ENCODE measurements at regions not wholly inside any gene's neighbourhood (a gene's known extent, or its start where the extent isn't known, plus 50 kb on each side); places are given as distances from the start of the nearest gene placed in this dataset.
"Not testable (repeated sequence)": the region's sequence is repeated elsewhere in the genome, so short reads cannot be mapped to it uniquely, and the experiment has no call there.

DNA sequence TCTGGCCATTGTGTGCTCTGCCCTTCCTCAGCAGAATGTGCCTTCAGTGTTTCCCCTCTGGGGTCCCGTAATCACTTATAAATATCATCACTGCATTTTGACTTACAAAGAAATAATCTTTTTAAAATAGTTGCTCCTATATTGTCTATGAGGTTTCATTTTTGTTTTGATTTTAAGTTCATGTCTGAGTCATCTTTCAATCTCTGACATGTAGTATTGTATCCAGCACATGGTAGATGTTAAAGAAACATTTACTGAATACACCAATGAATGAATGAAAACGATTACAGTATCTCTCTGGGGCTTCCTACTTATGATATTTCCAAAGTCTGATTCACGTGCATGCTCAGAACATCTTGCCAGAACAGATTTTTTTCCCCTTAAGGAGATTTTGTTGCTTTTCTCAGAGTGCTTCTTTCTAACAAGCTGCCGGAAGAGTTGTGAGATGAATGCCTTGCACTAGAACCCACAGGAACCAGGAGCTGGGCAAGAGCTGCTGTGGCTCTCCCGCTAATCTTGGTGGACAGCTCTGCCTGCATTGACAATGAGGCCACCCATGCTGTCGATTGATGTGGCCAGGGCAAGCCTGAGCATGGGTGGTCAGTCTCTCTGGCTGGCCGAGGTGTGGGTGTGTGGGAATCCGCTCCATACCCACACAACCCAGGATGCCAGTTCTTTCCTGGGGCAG lies 199.4 kb downstream of the CYRIA start:
- DNase-seq (ENCODE audit: low spot score), result no peak

DNA sequence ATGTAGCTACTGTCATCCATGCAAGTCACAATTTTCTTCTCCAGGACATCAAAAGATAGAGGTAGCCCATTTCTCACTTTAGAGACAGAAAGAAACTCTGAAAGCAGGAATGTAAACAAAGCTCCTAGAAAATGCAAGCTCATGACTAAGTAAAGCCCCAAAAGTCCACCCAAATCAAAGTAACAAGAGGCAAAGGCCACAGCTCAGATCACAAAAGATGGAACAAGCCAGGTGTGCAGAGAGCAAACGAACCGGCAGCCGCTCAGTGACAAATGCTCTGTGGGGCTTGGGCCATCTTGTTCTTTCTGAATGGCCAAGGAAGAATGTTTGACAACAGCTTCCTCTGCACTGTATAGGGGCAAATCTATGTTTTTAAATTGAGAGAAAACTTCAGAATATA lies 201.0 kb downstream of the CYRIA start:
- no peak for DNase-seq (ENCODE audit: low spot score)

DNA sequence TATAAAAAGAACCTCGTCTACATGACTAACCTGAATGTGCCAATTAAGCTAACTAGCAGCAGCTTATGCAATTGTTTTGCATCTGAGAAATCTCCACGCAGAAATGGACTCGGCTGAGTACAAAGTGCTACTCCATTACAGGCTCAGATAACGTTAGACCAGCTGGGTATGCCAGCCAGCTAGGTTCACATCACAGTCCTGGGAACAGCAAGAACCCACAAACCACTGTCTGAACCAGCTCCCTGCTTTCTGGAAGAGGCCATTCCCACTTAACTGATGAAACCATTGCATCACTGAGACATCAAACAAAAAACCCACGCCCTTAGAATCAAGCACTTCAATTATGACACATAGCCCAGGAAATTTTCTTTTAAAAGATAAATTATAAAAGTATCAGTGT lies 202.7 kb downstream of the CYRIA start:
- DNase-seq (ENCODE audit: low spot score), result no peak

DNA sequence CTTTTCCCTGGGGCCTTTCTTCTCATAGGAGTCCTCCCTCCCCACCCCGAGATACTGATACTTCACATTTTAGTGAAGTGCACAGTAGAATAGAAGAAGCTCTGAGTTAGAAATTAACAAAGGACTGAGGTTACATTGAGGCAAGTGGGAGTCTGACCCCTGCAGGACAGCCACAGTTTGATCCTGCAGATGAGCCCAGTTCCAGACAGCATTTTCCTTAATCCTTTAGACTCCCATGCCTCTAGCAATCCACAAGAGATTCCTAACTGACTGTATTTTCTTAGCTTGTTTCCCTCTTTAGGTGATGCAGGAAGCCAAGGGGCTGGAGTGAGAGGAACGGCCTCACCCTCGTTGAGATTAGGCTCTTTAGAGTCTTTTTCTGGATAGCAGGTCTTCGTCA lies 204.0 kb downstream of the CYRIA start:
- DNase-seq (ENCODE audit: low spot score), result no peak

DNA sequence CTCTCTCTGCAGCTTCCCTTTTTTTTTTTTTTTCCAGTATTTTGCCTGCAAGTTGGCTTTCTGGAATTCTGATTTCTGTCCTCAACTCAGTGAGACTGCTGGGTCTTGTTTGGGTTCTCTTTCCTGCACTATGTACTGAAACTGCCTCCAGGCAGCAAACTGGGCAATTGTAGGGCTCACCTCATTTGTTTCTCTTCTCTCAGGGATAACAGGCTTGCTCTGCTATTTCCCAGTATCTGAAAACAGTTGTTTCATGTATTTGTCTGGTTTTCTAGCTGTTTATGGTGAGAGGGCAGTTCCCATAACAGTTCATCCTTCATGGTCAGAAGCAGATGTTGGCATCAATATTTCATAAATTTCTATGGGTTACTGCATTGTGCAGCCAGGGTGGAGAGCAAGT lies 206.0 kb downstream of the CYRIA start:
- no peak for DNase-seq (ENCODE audit: low spot score)

DNA sequence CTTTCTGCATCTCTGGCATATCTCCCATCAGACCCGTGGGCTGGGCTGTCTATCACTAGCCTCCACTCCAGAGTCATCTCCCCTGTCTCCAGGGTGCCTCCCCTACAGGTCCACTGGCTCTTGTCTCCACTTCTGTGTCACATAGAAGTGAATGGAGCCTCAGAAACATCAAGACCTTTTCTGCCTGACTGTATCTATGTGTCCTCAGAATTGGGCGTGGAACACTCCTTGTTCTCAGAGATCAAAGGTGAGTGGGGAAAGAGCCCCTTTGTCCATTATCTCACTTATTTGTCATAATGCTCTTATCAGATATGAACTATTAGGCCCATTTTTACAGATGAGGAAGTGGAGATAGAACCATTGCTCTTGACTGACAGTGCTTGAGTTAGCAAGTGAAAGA lies 211.0 kb downstream of the CYRIA start:
- DNase-seq (ENCODE audit: low spot score), result no peak

DNA sequence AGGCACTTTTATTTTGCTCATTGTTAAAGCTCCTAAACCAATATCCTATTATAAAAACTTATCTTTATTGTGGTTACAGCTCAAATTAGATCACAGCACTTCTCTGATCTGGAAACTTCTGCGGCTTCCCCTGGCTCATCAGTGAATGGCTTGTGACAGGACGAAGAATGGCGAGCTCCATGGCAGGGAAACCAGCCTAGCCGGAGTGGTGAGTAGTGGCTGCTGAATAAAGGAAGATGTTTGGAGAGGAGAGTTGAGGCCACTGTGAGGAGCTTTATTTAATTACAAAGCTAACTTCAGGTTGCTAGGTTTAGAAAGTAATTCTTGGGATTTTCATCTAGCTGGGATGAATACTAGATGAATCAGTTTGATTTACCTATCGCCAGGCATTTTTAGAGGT lies 213.5 kb downstream of the CYRIA start:
- DNase-seq (ENCODE audit: low spot score), result no peak

DNA sequence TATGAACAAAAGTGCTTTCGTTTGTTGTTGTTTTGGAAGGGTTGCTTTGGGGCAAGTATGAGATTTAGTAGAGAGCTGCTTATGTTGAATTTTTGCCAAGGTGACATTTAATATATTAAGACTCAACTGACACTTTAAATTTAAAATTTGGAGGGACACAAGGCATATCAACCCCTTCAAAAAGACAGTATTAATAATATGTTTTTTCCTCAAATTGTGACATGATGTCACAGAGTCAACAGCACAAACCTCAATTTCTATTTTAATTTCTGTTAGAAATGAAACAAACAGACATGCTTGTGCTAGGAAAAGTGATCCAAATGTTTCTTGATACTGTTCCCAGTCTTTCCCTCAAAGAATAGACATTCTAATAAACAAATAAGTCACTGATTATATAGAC lies 218.9 kb downstream of the CYRIA start:
- DNase-seq (ENCODE audit: low spot score), result no peak

DNA sequence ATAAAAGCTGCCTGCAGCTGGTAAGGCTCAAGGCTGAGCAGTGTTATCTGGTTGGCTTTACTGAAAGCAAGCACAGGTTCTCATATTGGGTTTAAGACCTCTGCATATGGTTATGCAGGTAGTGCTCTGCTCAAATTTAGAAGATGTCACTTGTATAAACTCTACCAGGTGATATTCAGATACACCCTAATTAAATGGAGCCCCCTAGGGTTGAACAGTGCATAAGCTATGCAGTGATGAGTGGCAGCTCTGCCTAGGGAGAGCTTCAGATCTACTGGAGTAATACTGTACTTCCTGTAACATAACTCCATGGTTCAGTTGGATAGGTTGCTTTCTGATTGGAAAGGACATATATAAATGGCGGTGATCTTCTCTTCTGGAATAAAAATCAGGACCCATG lies 222.7 kb downstream of the CYRIA start:
- DNase-seq (ENCODE audit: low spot score), result no peak

DNA sequence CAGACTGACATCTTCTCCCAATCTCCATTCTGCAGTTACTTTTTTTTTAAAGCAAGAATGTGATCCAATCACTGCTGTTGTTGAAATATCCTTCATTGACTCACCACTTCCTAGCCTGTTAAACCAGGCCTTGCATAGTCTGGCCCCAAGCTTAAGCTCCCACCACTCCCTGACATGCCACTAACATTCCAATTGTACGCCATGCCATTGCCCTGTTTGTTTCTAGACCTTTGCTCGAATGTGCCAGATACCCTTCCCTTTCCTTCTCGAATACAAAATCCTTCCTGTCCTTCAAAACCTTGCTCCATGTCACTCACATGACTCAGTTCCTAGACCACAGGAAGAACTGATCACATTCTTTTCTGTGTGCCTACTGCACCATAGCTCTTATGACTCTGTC lies 224.2 kb downstream of the CYRIA start:
- DNase-seq (ENCODE audit: low spot score), result no peak

DNA sequence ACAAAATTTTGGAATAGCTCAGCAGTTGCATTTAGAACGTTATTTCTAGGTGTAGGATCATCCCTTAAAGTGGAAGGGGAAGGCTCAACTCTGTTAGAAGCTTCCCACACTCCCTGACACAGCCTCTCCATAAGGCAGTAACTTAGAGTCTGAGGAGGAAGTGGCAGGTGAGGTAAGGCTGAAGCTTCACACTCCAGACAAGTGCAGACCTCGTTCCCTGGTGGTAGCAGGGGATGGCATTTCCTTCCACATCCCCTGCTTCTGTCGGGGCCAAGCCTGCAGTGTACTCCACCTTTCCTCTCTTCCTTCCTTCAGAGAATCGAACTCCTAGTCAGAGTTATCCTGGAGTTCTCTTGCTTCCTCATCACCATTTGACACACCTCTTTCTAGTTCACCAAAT lies 224.7 kb downstream of the CYRIA start:
- DNase-seq (ENCODE audit: low spot score), result no peak

DNA sequence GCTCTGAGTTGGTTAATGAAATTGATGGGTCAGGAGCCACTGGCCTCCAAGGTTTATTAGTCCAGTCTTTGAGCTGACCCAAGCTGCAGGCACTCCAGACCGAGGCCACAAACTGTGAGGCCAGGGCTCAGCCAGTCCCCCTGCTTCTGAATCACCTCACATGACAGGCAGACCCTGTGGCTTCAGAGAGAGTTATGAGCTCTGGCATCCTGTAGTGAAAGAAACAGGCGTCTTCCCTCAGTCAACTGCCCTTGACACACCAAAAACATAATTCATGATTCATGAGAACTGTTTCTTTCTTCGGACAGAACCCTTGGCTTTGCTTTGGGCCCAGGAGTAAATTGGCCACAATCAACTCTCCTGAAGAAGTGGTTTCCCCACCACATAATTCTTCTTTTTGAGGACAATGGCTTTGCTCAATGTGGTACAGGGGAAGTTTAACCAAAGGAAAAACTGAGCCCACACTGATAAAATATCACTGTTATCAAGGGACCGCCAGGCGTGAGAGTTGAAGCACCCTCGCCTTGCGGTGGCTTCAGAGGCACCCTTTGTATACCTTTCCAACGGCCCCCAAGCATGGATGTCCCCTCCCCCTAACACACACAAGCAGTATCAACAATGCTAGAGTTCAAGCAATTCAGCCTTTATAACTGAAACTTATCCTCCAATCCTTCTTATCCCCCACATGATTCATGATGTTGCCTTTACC lies 226.9 kb downstream of the CYRIA start:
- DNase-seq (ENCODE audit: low spot score), result no peak

DNA sequence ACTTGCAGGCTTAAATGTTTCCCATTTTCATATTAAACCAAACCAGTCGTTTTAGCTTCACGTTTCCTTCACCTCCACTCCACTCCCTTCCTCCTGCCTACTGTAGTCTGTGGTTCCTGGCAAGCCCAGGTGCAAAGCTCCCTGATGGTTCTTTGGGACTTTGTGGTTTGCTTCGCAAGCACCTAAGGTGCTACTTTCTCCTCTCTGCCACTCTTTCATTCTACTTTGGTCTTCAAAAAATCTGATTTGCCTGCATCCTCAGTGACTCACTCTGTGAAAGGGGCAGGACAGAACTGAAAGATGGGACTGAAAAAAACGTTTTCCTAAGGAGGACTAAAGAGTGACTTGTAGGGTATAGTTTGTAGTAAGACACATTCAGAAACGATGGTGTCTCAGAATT lies 228.4 kb downstream of the CYRIA start:
- no peak for DNase-seq (ENCODE audit: low spot score)

DNA sequence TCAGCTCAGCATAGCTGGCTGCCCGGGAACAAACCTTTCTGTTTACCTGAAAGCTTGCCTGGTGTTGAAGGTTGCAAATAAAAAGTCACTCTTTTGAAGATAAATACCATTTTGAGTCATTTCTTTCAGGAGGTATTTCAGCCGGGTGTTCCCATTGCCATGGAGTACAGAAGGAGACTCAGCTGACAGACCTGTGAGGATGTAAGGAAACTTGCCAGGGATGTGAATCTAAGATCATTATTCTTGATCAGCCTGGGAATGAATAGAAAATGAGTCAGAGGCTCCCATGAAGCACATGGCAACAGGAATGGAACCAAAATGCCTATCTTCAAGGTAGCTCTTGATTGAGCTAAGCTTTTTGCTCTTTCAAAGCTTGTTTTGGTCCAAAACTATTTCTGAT lies 231.2 kb downstream of the CYRIA start:
- DNase-seq (ENCODE audit: low spot score), result no peak

DNA sequence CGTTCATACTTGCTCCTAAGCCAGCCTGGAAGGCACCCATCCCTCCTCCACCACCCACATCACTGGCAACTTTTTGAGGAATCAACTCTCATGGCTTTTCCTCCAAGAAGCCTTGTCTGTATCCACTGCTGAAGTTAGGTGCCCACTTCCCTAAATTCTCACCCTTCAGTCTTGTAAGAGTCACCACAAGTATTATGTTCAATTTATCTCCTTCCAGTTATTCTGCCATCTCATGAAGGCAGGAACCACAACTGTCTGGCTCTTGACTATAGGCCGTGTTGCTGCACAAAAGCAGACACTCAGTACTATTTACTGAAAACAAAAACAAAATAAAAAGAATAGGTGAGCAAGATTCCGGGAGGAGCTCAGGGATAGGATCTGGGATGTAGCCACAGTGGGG lies 234.8 kb downstream of the CYRIA start:
- DNase-seq (ENCODE audit: low spot score), result no peak

DNA sequence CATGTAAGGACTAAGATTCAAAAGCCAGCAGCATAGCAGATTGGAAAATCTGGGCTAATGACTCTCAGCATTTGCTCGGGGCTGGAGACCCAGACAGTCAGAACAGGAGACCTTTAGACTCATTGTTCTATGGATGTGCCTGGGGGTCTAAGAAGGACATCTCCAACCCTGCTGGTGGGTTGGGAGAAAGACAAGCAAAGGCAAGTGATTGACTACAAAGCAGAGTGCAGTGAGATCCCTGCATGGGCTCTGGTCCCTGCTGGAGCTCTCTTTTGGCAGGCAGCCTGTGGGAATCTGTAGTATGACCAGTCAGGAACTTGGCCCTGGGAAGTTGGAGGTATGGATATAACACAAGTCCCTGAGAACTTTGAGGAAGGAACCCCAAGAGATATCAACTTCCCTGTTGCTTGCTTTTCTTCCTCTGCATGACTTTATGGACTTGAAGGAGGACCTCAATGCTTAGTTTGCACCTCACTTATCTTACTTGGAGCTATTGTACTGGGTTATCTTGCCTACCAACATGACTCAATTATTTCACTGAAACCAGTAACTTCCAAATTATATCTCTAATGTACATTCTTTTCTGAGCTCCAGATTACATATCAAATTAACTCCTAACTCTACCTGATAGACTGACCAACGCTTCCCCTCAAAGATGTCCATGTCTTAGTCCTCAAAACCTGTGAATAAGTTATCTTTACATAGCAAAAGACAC lies 236.0 kb downstream of the CYRIA start:
- DNase-seq (ENCODE audit: low spot score), result no peak

DNA sequence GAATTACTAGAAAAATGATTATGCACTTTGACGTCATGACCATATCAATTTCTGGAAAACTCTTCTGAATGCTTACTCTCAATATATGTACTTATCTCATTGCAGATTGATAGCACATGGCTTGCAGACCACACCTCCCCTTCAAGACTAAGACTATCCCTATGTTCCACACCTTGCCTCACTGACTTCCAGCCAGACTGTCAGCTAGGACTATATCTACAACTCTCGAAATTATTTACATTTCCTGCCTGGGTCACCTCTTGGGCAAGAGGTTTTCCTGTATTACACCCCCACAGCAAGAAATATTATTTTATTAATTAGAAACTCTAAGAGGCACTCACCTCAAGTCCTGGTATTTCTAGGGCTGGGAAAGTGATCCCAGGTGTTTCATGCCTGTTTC lies 236.6 kb downstream of the CYRIA start:
- no peak for DNase-seq (ENCODE audit: low spot score)

DNA sequence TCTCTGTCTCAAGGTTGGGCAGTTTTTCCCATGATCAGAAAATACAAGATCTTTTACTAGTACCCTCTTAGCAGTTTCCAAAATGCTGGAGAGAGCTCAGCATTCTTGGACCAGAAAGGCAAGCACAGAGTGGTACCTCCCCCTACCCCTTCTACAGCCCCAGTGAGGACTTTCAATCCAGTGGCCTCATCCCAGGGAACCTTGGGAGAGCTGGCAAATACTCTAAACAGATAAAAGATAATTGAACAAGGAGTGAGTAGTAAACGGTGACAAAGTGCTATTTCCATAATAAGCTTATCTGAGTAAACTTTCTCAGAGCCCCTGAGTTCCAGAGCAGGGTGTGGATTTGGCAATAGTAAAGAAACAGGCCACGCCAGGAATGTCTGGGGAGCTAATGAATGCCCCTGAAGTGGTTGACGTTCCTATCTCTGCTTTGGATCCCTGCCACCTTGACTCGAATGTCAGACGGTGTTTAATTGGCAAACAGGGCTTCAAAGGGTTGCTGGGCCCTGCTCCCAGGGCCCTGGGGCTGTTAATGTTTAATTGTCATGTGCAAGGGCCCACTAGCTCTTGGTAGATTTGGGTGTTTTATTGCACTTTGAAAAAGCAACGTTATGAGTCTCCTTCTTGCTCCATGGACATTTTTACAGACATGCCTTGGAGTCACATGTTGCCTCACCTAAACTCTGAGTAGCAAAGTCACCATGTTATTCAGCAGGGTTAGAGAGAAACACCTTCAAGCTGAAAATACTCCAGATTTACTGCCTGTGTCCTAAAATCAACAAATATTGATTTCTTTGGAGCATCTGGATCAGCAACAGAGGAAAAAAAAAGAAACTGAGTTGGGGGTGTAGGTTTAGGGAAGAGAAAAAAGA lies 239.9 kb downstream of the CYRIA start:
- no peak for DNase-seq (ENCODE audit: low spot score)

DNA sequence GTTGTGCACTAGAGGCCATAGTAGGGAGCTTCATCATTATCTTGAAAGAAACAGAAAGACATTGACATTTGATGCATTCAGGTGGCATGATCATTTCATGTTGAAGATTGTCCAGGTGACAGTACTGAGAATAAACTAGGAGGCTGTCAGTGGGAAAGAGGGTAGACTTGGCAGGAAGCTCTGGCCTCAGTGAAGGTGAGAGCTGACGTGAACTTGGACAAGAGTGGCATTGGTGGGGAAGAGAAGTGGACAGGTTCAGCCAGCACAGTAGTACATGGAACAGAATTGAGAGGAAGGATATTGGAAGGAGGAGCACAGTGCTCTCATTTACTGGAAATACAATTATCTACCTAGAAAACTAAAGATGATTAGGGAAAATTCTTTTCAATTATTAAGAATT lies 245.2 kb downstream of the CYRIA start:
- no peak for DNase-seq (ENCODE audit: low spot score)

DNA sequence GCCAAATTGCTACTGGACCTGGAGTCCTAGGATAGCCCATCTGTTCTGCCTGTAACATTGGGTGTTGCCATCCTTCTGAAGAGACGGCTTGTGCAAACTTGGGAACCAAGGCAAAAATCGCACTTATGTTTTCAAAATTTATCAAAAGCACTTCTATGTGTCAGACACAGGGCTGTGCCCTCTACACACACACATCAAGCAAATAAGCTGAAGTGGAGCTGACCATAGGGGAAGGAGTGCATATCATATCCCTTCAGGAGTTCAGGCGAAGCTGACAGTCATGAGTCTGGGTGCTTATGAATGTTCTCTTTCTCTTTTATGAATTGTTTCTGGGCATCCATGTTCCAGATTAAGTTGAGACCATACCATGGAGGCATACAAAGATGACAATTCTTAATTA lies 247.9 kb downstream of the CYRIA start:
- DNase-seq (ENCODE audit: low spot score), result no peak

DNA sequence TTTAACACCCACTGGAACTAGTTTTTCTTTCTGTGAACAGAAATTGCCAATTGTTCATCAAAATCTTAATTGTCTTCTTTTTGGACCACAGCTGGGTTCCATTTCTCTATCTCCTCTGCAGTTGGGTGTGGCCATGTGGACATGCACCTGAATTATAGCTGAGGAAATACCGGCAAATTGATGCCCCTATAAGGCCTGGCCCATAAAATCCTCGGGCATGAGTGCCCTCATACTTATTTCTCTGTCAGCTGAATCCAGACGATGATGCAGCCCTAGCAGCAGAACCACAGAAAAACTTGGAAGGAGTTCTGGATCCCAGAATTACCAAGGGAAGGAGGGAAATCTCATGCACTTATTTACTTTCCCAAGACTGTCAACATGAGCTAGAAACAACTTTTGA lies 249.0 kb downstream of the CYRIA start:
- DNase-seq (ENCODE audit: low spot score), result no peak

DNA sequence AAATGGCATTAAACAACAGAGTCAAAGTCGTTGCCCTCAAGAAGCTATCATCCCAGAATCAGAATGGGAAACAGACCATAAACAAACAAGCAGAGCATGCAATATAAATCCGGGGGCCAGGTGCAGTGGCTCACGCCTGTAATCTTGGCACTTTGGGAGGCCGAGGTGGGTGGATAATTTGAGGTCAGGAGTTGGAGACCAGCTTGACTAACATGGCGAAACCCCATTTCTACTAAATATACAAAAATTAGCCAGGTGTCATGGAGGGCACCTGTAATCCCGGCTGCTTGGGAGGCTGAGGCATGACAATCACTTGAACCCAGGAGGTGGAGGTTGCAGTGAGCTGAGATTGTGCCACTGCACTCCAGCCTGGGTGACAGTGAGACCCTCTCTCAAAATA lies 249.8 kb downstream of the CYRIA start:
- DNase-seq (ENCODE audit: low spot score), result not testable (repeated sequence)
